ENCODE measurements at regions not wholly inside any gene's neighbourhood (a gene's known extent, or its start where the extent isn't known, plus 50 kb on each side); places are given as distances from the start of the nearest gene placed in this dataset.
"Not testable (repeated sequence)": the region's sequence is repeated elsewhere in the genome, so short reads cannot be mapped to it uniquely, and the experiment has no call there.

- not testable (repeated sequence) for TF ChIP-seq TAF1 (IDR thresholded peaks at IDR 0.05; ENCODE audit: borderline replicate concordance, low read depth, low read length); ZBTB33 (IDR thresholded peaks at IDR 0.05); POLR2A (IDR thresholded peaks at IDR 0.05; ENCODE audit: low read depth, low read length); RAD21 (IDR thresholded peaks at IDR 0.05; ENCODE audit: insufficient read depth, low read depth, low read length); CEBPB (IDR thresholded peaks at IDR 0.05; ENCODE audit: borderline replicate concordance in 1 of 2, low read depth in 2 of 2, low read length in 2 of 2); CTCF (IDR thresholded peaks at IDR 0.05 in 2 of 3, conservative IDR thresholded peaks at IDR 0.05 in 1 of 3; ENCODE audit: control insufficient read depth in 2 of 3, extremely low read depth in 1 of 3, insufficient read depth in 1 of 3, low read depth in 3 of 3, low read length in 3 of 3); YY1 (IDR thresholded peaks at IDR 0.05; ENCODE audit: low read depth, low read length); EGR1 (IDR thresholded peaks at IDR 0.05; ENCODE audit: borderline replicate concordance in 1 of 2, low read depth in 2 of 2, low read length in 2 of 2); STAT1 (conservative IDR thresholded peaks at IDR 0.05); RFX5 (IDR thresholded peaks at IDR 0.05; ENCODE audit: low read depth, low read length); CREM (IDR thresholded peaks at IDR 0.05; ENCODE audit: low read depth); REST (IDR thresholded peaks at IDR 0.05; ENCODE audit: low read depth, low read length); HDGF (IDR thresholded peaks at IDR 0.05)
- TF ChIP-seq, protein P1, sequence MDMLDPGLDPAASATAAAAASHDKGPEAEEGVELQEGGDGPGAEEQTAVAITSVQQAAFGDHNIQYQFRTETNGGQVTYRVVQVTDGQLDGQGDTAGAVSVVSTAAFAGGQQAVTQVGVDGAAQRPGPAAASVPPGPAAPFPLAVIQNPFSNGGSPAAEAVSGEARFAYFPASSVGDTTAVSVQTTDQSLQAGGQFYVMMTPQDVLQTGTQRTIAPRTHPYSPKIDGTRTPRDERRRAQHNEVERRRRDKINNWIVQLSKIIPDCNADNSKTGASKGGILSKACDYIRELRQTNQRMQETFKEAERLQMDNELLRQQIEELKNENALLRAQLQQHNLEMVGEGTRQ (IDR thresholded peaks at IDR 0.05; ENCODE audit: borderline replicate concordance, low read depth, low read length): not testable (repeated sequence)
Observed at GRCh38 chr6:58185300-58185699, 867.9 kb downstream of the PRIM2 start.
